SK-N-SH (cell line): ENCODE measurements at regions not wholly inside any gene's neighbourhood (a gene's known extent, or its start where the extent isn't known, plus 50 kb on each side); places are given as distances from the start of the nearest gene placed in this dataset.
A peak's percentile ranks its signal among the peaks of the same experiment; 100 is the strongest.

Experiments used
- CTCF ChIA-PET: fragments of 300-600, 350-600 bp; formaldehyde crosslinking; extraction: SDS; loops from one replicate; lab custom pipeline; 2021; lab: Yijun Ruan, JAX
- POLR2A ChIA-PET: fragments of 350-600 bp; sonication (Branson Sonifier 250); formaldehyde crosslinking; extraction: SDS; loops from one replicate; lab custom pipeline; 2020; ENCODE audit warnings: antibody characterized with exemption, inconsistent platforms; lab: Yijun Ruan, JAX
- DNase-seq: peaks from one replicate; pipeline ENCODE4 v3.0.0; 2012
- H2AFZ ChIP-seq: fragments of 200-600 bp; sonication (generic); 2 replicates; pipeline ENCODE4 v1.8.1; 2016; ENCODE audit warnings: antibody characterized with exemption, mild to moderate bottlenecking, low read depth
- H3F3A ChIP-seq: fragments of 200-600 bp; sonication (generic); replicated peaks from 2 replicates; pipeline ENCODE3; 2016; ENCODE audit warnings: antibody characterized with exemption, mild to moderate bottlenecking; ENCODE audit not compliant: insufficient read depth
- H3K27ac ChIP-seq, 2 experiments: fragments of 200-500 bp in 1 of 2; fragments of 200-600 bp in 1 of 2; sonication (Bioruptor generic) in 1 of 2; sonication (generic), shearing (Covaris generic) in 1 of 2; 2 replicates each; pipeline versions ENCODE4 v1.5.1 to v1.6.1; 2014 to 2016; ENCODE audit warnings: low read depth in 2 of 2, inconsistent platforms in 1 of 2, low read length in 1 of 2, mild to moderate bottlenecking in 1 of 2, mixed read lengths in 1 of 2
- H3K27me3 ChIP-seq: fragments of 200-600 bp; sonication (generic), shearing (Covaris generic); 2 replicates; pipeline ENCODE4 v1.6.1; 2016; ENCODE audit warnings: mixed run types; ENCODE audit not compliant: insufficient read depth
- H3K36me3 ChIP-seq, 2 experiments: fragments of 200-500 bp in 1 of 2; fragments of 200-600 bp in 1 of 2; sonication (Bioruptor generic) in 1 of 2; sonication (generic) in 1 of 2; replicated peaks in 1 of 2; 2 replicates each; pipeline versions ENCODE3 to v1.5.1; 2014 to 2016; ENCODE audit warnings: low read length in 1 of 2, mild to moderate bottlenecking in 1 of 2; ENCODE audit not compliant: insufficient read depth in 2 of 2, control insufficient read depth in 1 of 2
- H3K4me1 ChIP-seq, 2 experiments: fragments of 200-500 bp in 1 of 2; fragments of 200-600 bp in 1 of 2; sonication (Bioruptor generic) in 1 of 2; sonication (generic), shearing (Covaris generic) in 1 of 2; 2 replicates each; pipeline versions ENCODE4 v1.5.1 to v1.6.1; 2014 to 2016; ENCODE audit warnings: low read depth in 1 of 2, low read length in 1 of 2, mixed run types in 1 of 2; ENCODE audit not compliant: insufficient read depth in 2 of 2, control insufficient read depth in 1 of 2
- H3K4me2 ChIP-seq: fragments of 200-600 bp; sonication (generic), shearing (Covaris generic); 2 replicates; pipeline ENCODE4 v1.6.1; 2017; ENCODE audit warnings: mixed run types
- H3K4me3 ChIP-seq, 2 experiments: fragments of 200-500 bp in 1 of 2; fragments of 200-600 bp in 1 of 2; sonication (Bioruptor generic) in 1 of 2; sonication (generic), shearing (Covaris generic) in 1 of 2; 2 replicates each; pipeline versions ENCODE4 v1.5.1 to v1.8.1; 2014 to 2016; ENCODE audit warnings: low read depth in 2 of 2, inconsistent platforms in 1 of 2, low read length in 1 of 2, mild to moderate bottlenecking in 1 of 2, mixed read lengths in 1 of 2, moderate library complexity in 1 of 2
- H3K79me2 ChIP-seq: fragments of 200-600 bp; sonication (generic); 2 replicates; pipeline ENCODE4 v1.8.1; 2017; ENCODE audit warnings: mild to moderate bottlenecking; ENCODE audit not compliant: insufficient read depth
- H3K9ac ChIP-seq: fragments of 200-600 bp; sonication (generic); 2 replicates; pipeline ENCODE4 v1.6.1; 2017; ENCODE audit warnings: mixed run types
- H3K9me2 ChIP-seq: fragments of 200-600 bp; sonication (generic); 2 replicates; pipeline ENCODE4 v1.6.1; 2017; ENCODE audit warnings: mixed run types
- H3K9me3 ChIP-seq: fragments of 200-600 bp; sonication (generic); 2 replicates; pipeline ENCODE4 v1.6.1; 2017; ENCODE audit warnings: mixed run types, mild to moderate bottlenecking, moderate library complexity
- H4K20me1 ChIP-seq: fragments of 200-600 bp; sonication (generic); 2 replicates; pipeline ENCODE4 v1.6.1; 2017; ENCODE audit warnings: mild to moderate bottlenecking, mixed run types; ENCODE audit not compliant: insufficient read depth
- ELF1 ChIP-seq: IDR thresholded peaks from 2 replicates; pipeline ENCODE4 v1.4.0; 2012
- FOSL2 ChIP-seq: IDR thresholded peaks from 2 replicates; pipeline ENCODE4 v1.4.0; 2012; ENCODE audit warnings: low read depth, mild to moderate bottlenecking, moderate library complexity, borderline replicate concordance
- FOXJ3 ChIP-seq: sonication (generic); formaldehyde crosslinking; IDR thresholded peaks from 2 replicates; pipeline ENCODE4 v1.5.1; 2020; ENCODE audit warnings: mild to moderate bottlenecking, missing genetic modification reagents
- FOXM1 ChIP-seq: IDR thresholded peaks from 2 replicates; pipeline ENCODE4 v1.4.0; 2012; ENCODE audit warnings: low read depth, mild to moderate bottlenecking
- JUND ChIP-seq: IDR thresholded peaks from 2 replicates; pipeline ENCODE4 v1.4.0; 2012
- MAX ChIP-seq: IDR thresholded peaks from 2 replicates; pipeline ENCODE4 v1.4.0; 2012; ENCODE audit warnings: low read depth
- MEF2A ChIP-seq: IDR thresholded peaks from 2 replicates; pipeline ENCODE4 v1.4.0; 2012; ENCODE audit warnings: low read depth, borderline replicate concordance
- MXI1 ChIP-seq: IDR thresholded peaks from 2 replicates; pipeline ENCODE4 v1.6.1; 2012; ENCODE audit warnings: mild to moderate bottlenecking, low read depth, low read length, improper control_type of control experiment
- NFIC ChIP-seq: IDR thresholded peaks from 2 replicates; pipeline ENCODE4 v1.4.0; 2012; ENCODE audit warnings: borderline replicate concordance
- PBX3 ChIP-seq: IDR thresholded peaks from 2 replicates; pipeline ENCODE4; 2012
- RAD21 ChIP-seq: IDR thresholded peaks from 2 replicates; pipeline ENCODE4 v1.6.1; 2012; ENCODE audit warnings: mild to moderate bottlenecking, low read length
- RFX5 ChIP-seq: IDR thresholded peaks from 2 replicates; pipeline ENCODE4 v1.6.1; 2012; ENCODE audit warnings: mild to moderate bottlenecking, improper control_type of control experiment, low read length
- RXRA ChIP-seq: IDR thresholded peaks from 2 replicates; pipeline ENCODE4 v1.4.0; 2012; ENCODE audit warnings: low read depth, mild to moderate bottlenecking, borderline replicate concordance
- SIN3A ChIP-seq: IDR thresholded peaks from 2 replicates; pipeline ENCODE4 v1.6.1; 2012; ENCODE audit warnings: low read depth, mild to moderate bottlenecking, low read length, moderate library complexity, borderline replicate concordance
- SMC3 ChIP-seq: IDR thresholded peaks from 2 replicates; pipeline ENCODE4 v1.6.1; 2012; ENCODE audit warnings: low read depth, low read length, improper control_type of control experiment
- TCF12 ChIP-seq: IDR thresholded peaks from 2 replicates; pipeline ENCODE4 v1.4.0; 2012
- TEAD4 ChIP-seq: IDR thresholded peaks from 2 replicates; pipeline ENCODE4 v1.4.0; 2012; ENCODE audit warnings: mild to moderate bottlenecking, borderline replicate concordance; ENCODE audit not compliant: insufficient read depth
- YY1 ChIP-seq: IDR thresholded peaks from 2 replicates; pipeline ENCODE4 v1.4.0; 2012; ENCODE audit warnings: low read depth, mild to moderate bottlenecking
- ZBTB33 ChIP-seq: IDR thresholded peaks from 2 replicates; pipeline ENCODE4 v1.4.0; 2012; ENCODE audit warnings: low read depth, borderline replicate concordance
- WGBS: methylation state at CpG from one replicate; pipeline ENCODE4 v1.1.6; 2017; ENCODE audit warnings: low lambda C conversion rate; 5-methylcytosine and 5-hydroxymethylcytosine counted together

- no peak for TF ChIP-seq RFX5
- peak; percentile 76 for TF ChIP-seq TEAD4
- TF ChIP-seq MXI1: peak; percentile 38; the same call in 1 of the 2 replicates
- peak; percentile 99 for TF ChIP-seq TCF12
- TF ChIP-seq SMC3: no peak
- TF ChIP-seq FOXM1: peak; percentile 69; the same call in 1 of the 2 replicates
- TF ChIP-seq MEF2A: no peak
- TF ChIP-seq PBX3: peak; percentile 85
- TF ChIP-seq MAX: no peak; the same call in 1 of the 2 replicates
- peak; percentile 59 for TF ChIP-seq NFIC
- TF ChIP-seq RAD21: no peak; the same call in 1 of the 2 replicates
- TF ChIP-seq YY1: no peak
- 0 out of 2 replicates have a peak, but pooled peaks have one; percentile 47 for TF ChIP-seq FOXJ3
Measured at GRCh38 chr3:64443546-64444381, 218.5 kb upstream of the PRICKLE2 start (continued).

GRCh38 chr3:64441861-64442260 lies 216.6 kb upstream of the PRICKLE2 start:
- H3K4me3 ChIP-seq: no peak overlapping the region
- H2AFZ ChIP-seq: no peak overlapping the region
- TF ChIP-seq RXRA (no peak), TCF12 (no peak)
- H3K4me1 ChIP-seq: peaks cover 0 to 31% of the 10 kb centered on the region in 2 experiments; a peak in 2 of 4 replicates
- no peaks in the 10 kb centered on the region for H3K36me3 ChIP-seq
- 92% methylated on average over 6 of the region's 6 CpGs for WGBS
- H3K79me2 ChIP-seq: no peaks in the 10 kb centered on the region
- no peaks in the 10 kb centered on the region for H3K9me3 ChIP-seq
- no peak overlapping the region for H3K27ac ChIP-seq
- no peak for DNase-seq
- no peaks in the 10 kb centered on the region for H3K9me2 ChIP-seq
- CTCF ChIA-PET: interaction anchor here (1.2 kb wide), 1 partner anchor 33 kb away, joined by 3 read pairs; no protein-coding TSS in a partner anchor
- POLR2A ChIA-PET: no interaction called here
- no peak overlapping the region for H3K4me2 ChIP-seq
- no peaks in the 10 kb centered on the region for H3K27me3 ChIP-seq
- no peak overlapping the region for H3K9ac ChIP-seq
- H3F3A ChIP-seq: peaks cover 3% of the 10 kb centered on the region
- H4K20me1 ChIP-seq: no peaks in the 10 kb centered on the region

GRCh38 chr3:64440498-64440897 lies 215.2 kb upstream of the PRICKLE2 start:
- Histone ChIP-seq H3K27ac (no peak overlapping the region), H3K4me2 (peak overlapping the region; percentile 15; the same call in 1 of the 2 replicates), H3K4me1 (peaks cover 0 to 31% of the 10 kb centered on the region in 2 experiments; a peak in 2 of 4 replicates), H3K36me3 (no peaks in the 10 kb centered on the region), H3K4me3 (no peak overlapping the region), H3K9me2 (no peaks in the 10 kb centered on the region), H2AFZ (no peak overlapping the region), H3K9me3 (no peaks in the 10 kb centered on the region), H3K79me2 (no peaks in the 10 kb centered on the region), H4K20me1 (no peaks in the 10 kb centered on the region), H3K9ac (no peak overlapping the region), H3K27me3 (no peaks in the 10 kb centered on the region), H3F3A (peaks cover 3% of the 10 kb centered on the region)
- TF ChIP-seq ELF1 (no peak), SIN3A (no peak), NFIC (peak; percentile 92), ZBTB33 (no peak), JUND (peak; percentile 51; the same call in 1 of the 2 replicates), PBX3 (0 out of 2 replicates have a peak, but pooled peaks have one; percentile 6), TCF12 (peak; percentile 58), FOSL2 (peak; percentile 72; the same call in 1 of the 2 replicates), TEAD4 (no peak)
- ChIA-PET POLR2A (no interaction called here), CTCF (interaction anchor here (0.6 to 1.4 kb wide), 2 partner anchors 23 to 410 kb away, joined by 3 read pairs; no protein-coding TSS in a partner anchor)
- WGBS: 72% methylated on average over 4 of the region's 4 CpGs
- DNase-seq: no peak
